Ishikawa (cell line): ENCODE measurements at regions not wholly inside any gene's neighbourhood (a gene's known extent, or its start where the extent isn't known, plus 50 kb on each side); places are given as distances from the start of the nearest gene placed in this dataset.

Source experiments
- CEBPB ChIP-seq: IDR thresholded peaks from 2 replicates; pipeline ENCODE4 v1.6.1; 2012
- CREB1 ChIP-seq: IDR thresholded peaks from 2 replicates; pipeline ENCODE4 v1.6.1; 2012; ENCODE audit warnings: low read depth
- EGR1 ChIP-seq: IDR thresholded peaks from 2 replicates; pipeline ENCODE4 v1.6.1; 2012
- EP300 ChIP-seq: IDR thresholded peaks from 2 replicates; pipeline ENCODE4 v1.6.1; 2012; ENCODE audit warnings: borderline replicate concordance
- FOXM1 ChIP-seq: IDR thresholded peaks from 2 replicates; pipeline ENCODE4 v1.6.1; 2012; ENCODE audit warnings: low read depth, borderline replicate concordance
- NFIC ChIP-seq: IDR thresholded peaks from 2 replicates; pipeline ENCODE4 v1.6.1; 2012
- RAD21 ChIP-seq: IDR thresholded peaks from 2 replicates; pipeline ENCODE4 v1.6.1; 2012; ENCODE audit warnings: low read depth
- TAF1 ChIP-seq: IDR thresholded peaks from 2 replicates; pipeline ENCODE4 v1.6.1; 2012; ENCODE audit warnings: low read depth, mild to moderate bottlenecking
- TCF12 ChIP-seq: IDR thresholded peaks from 2 replicates; pipeline ENCODE4 v1.6.1; 2012; ENCODE audit warnings: low read depth
- TEAD4 ChIP-seq: IDR thresholded peaks from 2 replicates; pipeline ENCODE4 v1.6.1; 2012
- USF1 ChIP-seq: IDR thresholded peaks from 2 replicates; pipeline ENCODE4 v1.6.1; 2012
- YY1 ChIP-seq: IDR thresholded peaks from 2 replicates; pipeline ENCODE4 v1.6.1; 2012; ENCODE audit warnings: low read depth
- ZBTB7A ChIP-seq: IDR thresholded peaks from 2 replicates; pipeline ENCODE4 v1.6.1; 2012; ENCODE audit warnings: low read depth
- TF ChIP-seq, protein P1 (sequence below): IDR thresholded peaks from 2 replicates; pipeline ENCODE4 v1.6.1; 2012; ENCODE audit warnings: low read depth, mild to moderate bottlenecking
- TF ChIP-seq, protein P2 (sequence below): IDR thresholded peaks from 2 replicates; pipeline ENCODE4 v1.6.1; 2012

DNA sequence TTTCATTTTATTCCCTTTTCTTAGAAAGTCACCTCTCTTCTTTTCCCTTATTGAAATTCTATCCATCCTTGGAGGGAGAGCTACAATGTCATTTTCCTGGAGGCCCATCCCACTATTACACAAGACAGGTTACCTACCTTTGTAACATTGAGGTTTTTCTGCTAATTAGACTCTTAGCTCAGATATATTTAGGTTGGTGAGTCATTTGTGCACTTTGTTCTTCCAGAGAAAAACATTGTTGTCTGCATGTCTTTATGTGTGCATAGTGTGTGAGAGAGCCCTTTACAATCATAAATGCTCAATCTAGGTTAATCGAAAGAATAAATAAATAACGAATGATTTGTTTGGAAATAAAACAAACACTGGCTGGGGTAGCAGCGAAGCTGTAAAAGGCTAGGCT lies 191.8 kb downstream of the DACT1 start:
- TF ChIP-seq CEBPB (0 out of 2 replicates have a peak, but pooled peaks have one; percentile 11), EGR1 (no peak)

GRCh38 chr14:58830121-58830520 lies 192.4 kb downstream of the DACT1 start:
- TF ChIP-seq EGR1 (no peak), CREB1 (no peak), CEBPB (no peak), RAD21 (no peak), TEAD4 (no peak), TAF1 (no peak), ZBTB7A (no peak), TCF12 (no peak), EP300 (no peak), YY1 (no peak), NFIC (no peak), USF1 (no peak), FOXM1 (no peak)
- TF ChIP-seq, protein P1, sequence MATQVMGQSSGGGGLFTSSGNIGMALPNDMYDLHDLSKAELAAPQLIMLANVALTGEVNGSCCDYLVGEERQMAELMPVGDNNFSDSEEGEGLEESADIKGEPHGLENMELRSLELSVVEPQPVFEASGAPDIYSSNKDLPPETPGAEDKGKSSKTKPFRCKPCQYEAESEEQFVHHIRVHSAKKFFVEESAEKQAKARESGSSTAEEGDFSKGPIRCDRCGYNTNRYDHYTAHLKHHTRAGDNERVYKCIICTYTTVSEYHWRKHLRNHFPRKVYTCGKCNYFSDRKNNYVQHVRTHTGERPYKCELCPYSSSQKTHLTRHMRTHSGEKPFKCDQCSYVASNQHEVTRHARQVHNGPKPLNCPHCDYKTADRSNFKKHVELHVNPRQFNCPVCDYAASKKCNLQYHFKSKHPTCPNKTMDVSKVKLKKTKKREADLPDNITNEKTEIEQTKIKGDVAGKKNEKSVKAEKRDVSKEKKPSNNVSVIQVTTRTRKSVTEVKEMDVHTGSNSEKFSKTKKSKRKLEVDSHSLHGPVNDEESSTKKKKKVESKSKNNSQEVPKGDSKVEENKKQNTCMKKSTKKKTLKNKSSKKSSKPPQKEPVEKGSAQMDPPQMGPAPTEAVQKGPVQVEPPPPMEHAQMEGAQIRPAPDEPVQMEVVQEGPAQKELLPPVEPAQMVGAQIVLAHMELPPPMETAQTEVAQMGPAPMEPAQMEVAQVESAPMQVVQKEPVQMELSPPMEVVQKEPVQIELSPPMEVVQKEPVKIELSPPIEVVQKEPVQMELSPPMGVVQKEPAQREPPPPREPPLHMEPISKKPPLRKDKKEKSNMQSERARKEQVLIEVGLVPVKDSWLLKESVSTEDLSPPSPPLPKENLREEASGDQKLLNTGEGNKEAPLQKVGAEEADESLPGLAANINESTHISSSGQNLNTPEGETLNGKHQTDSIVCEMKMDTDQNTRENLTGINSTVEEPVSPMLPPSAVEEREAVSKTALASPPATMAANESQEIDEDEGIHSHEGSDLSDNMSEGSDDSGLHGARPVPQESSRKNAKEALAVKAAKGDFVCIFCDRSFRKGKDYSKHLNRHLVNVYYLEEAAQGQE, result no peak
- TF ChIP-seq, protein P2, sequence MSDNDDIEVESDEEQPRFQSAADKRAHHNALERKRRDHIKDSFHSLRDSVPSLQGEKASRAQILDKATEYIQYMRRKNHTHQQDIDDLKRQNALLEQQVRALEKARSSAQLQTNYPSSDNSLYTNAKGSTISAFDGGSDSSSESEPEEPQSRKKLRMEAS, result no peak

DNA sequence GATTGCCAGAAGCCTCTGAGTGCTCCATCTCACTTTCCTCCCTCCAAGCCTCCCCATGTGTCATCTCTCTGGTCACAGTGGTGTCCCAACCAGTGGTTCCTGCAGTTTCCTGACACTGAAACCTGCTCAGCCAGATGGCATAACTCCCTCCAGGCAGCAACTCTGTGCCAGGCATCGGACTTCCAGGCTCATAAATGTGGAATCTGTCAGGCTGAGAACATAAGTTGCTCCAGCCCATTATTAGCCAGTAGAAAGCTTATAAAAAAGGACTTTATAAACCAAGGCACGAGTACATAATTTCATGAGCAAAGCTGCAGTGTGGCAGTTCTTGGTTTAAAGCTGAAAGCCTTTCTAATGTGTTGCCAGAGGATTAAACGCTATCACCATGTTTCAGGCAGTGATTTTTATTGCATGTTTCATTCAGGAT lies 194.3 kb downstream of the DACT1 start:
- no peak for TF ChIP-seq USF1
- no peak for TF ChIP-seq TCF12
- no peak for TF ChIP-seq CEBPB
- TF ChIP-seq CREB1, result no peak
- TF ChIP-seq TAF1, result no peak
- no peak for TF ChIP-seq EP300
- TF ChIP-seq YY1, result no peak
- TF ChIP-seq EGR1, result no peak

- TF ChIP-seq CEBPB (no peak), ZBTB7A (no peak), EP300 (no peak), YY1 (no peak), FOXM1 (no peak), USF1 (no peak), TCF12 (no peak), NFIC (no peak), TEAD4 (no peak), TAF1 (no peak), RAD21 (no peak)
Observed at GRCh38 chr14:58833634-58834378, 196.0 kb downstream of the DACT1 start.

- TF ChIP-seq TCF12 (no peak), YY1 (no peak)
Observed at GRCh38 chr14:58836303-58836974, 198.7 kb downstream of the DACT1 start.

DNA sequence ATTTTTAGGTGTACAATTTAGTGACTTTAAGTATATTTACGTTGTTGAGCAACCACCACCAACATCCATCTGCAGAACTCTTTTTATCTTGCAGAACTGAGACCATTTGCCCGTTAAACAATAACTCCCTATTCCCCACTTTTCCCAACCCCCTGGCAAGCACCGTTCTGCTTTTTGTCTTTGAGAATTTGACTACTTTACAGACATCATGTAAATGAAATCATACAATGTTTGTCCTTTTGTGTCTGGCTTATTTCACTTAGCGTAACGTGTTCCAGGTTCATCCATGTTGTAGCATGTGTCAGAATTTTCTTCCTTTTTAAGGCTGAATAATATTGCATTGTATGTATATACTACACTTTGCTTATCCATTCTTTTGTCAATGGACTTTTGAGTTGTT lies 201.5 kb downstream of the DACT1 start:
- TF ChIP-seq, protein P2, result no peak
- TF ChIP-seq EP300, result no peak
- no peak for TF ChIP-seq TAF1
- TF ChIP-seq RAD21, result no peak
- TF ChIP-seq TCF12, result no peak
- TF ChIP-seq CREB1, result no peak
- no peak for TF ChIP-seq TEAD4
- no peak for TF ChIP-seq NFIC
- TF ChIP-seq YY1, result no peak
- TF ChIP-seq USF1, result no peak
- no peak for TF ChIP-seq FOXM1
- no peak for TF ChIP-seq CEBPB
- TF ChIP-seq EGR1, result no peak
- TF ChIP-seq, protein P1, result no peak
- TF ChIP-seq ZBTB7A, result no peak
